ENCODE measurements at regions not wholly inside any gene's neighbourhood (a gene's known extent, or its start where the extent isn't known, plus 50 kb on each side); places are given as distances from the start of the nearest gene placed in this dataset.

DNA sequence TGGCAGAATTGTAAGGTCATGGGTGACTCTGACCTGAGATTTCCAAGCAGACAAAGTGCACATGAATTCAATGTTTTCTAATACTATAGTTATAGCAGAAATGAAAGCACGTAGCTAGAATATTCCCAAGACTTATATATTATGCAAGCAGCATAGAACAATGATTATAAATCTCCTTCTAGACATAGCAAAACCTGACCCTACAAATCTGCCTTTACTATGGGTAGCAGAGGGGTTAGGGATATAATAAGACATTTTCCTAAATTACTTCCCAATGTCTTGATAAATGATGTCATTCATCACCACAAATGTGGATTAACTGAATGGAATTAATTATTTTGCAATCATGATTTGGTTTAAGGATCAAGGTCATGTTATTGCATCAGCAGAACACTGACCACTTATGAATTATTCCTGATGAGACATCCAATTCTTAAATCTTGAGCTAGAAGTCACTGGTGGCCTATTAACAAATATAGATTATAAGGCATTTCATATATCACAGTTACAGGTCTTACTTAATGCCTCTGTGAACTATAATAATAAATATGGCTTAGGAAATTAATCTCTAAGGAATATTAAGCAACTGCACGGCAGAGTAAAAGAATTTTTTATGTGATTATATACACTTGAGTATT, 776.6 kb downstream of the AMY1C start:
- TF ChIP-seq, protein P1, sequence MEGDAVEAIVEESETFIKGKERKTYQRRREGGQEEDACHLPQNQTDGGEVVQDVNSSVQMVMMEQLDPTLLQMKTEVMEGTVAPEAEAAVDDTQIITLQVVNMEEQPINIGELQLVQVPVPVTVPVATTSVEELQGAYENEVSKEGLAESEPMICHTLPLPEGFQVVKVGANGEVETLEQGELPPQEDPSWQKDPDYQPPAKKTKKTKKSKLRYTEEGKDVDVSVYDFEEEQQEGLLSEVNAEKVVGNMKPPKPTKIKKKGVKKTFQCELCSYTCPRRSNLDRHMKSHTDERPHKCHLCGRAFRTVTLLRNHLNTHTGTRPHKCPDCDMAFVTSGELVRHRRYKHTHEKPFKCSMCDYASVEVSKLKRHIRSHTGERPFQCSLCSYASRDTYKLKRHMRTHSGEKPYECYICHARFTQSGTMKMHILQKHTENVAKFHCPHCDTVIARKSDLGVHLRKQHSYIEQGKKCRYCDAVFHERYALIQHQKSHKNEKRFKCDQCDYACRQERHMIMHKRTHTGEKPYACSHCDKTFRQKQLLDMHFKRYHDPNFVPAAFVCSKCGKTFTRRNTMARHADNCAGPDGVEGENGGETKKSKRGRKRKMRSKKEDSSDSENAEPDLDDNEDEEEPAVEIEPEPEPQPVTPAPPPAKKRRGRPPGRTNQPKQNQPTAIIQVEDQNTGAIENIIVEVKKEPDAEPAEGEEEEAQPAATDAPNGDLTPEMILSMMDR (IDR thresholded peaks at IDR 0.05): no peak
- TF ChIP-seq POLR2A (IDR thresholded peaks at IDR 0.05): no peak
